HFF-Myc (cell line): ENCODE measurements at regions not wholly inside any gene's neighbourhood (a gene's known extent, or its start where the extent isn't known, plus 50 kb on each side); places are given as distances from the start of the nearest gene placed in this dataset.

ENCODE experiments used
- DNase-seq: peaks from one replicate; pipeline ENCODE4 v3.0.0-alpha.2; 2011; ENCODE audit warnings: low read depth; ENCODE audit errors: extremely low read depth
- H3K4me3 ChIP-seq: replicated peaks from 2 replicates; pipeline ENCODE4 v1.5.1; 2011; ENCODE audit warnings: low read depth, mild to moderate bottlenecking, control low read depth, low read length
- TF ChIP-seq, protein P1 (sequence below): IDR thresholded peaks from 2 replicates; pipeline ENCODE4 v1.5.1; 2012; ENCODE audit warnings: mild to moderate bottlenecking, low read depth, low read length, control low read depth; ENCODE audit errors: missing control alignments

DNA sequence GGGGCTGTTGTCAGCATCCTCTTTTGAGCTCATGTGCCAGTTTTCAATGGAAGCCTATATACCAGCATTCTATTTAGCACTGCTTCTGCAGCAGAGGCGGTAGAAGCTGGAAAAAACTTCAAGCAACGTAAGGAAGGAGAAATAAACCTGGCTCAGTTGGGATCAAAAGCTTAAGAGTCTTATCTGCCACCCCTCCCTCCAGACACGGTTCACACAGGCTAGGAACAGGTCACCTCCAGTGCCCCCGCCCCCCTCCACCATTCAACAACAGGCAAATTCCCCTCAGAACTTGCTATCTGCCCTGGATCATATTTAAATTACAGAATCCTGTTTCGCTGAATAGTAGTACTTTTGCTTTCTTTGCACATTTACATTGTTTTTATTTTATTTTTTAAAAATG, 384.8 kb upstream of the PKDCC start:
- DNase-seq = no peak
- no peak overlapping the region for H3K4me3 ChIP-seq
- TF ChIP-seq, protein P1, sequence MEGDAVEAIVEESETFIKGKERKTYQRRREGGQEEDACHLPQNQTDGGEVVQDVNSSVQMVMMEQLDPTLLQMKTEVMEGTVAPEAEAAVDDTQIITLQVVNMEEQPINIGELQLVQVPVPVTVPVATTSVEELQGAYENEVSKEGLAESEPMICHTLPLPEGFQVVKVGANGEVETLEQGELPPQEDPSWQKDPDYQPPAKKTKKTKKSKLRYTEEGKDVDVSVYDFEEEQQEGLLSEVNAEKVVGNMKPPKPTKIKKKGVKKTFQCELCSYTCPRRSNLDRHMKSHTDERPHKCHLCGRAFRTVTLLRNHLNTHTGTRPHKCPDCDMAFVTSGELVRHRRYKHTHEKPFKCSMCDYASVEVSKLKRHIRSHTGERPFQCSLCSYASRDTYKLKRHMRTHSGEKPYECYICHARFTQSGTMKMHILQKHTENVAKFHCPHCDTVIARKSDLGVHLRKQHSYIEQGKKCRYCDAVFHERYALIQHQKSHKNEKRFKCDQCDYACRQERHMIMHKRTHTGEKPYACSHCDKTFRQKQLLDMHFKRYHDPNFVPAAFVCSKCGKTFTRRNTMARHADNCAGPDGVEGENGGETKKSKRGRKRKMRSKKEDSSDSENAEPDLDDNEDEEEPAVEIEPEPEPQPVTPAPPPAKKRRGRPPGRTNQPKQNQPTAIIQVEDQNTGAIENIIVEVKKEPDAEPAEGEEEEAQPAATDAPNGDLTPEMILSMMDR = no peak

DNA sequence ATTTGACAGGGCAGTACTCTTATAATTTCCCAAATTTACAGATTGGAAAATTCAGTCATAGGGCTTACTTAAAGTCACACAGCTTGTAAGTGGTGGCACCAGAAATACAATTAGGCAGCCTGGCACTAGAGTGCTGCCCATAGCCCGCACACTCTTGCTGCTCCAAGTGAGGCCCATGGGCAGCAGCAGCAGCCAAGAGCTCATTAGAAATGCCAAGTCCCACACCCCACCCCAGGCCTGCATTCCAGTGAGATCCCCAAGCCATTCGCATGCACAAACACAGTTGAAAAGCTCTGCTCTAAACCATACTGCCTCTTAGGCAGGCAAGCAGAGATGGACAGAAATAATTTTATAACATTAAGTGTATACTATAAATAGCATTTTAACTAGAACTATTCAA, 379.3 kb upstream of the PKDCC start:
- no peak overlapping the region for H3K4me3 ChIP-seq
- TF ChIP-seq, protein P1 = no peak
- DNase-seq = no peak

DNA sequence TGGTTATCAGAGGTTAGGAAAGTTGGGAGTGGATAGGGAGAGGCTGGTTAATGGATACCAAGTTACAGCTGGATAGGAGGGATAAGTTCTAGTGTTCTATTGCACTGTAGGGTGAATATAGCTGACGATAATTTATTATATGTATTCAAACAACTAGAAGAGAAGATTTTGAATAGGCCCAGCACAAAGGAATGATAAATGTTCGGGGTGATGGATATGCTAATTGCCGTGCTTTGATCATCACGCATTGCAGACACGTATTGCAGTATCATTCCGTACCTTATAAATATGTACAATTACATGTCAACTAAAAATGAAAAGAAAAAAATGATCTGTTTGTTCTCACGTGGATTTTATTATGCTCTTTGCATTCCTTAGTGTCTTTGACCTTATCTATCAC, 369.2 kb upstream of the PKDCC start:
- DNase-seq = no peak
- no peak overlapping the region for H3K4me3 ChIP-seq
- TF ChIP-seq, protein P1 = no peak

DNA sequence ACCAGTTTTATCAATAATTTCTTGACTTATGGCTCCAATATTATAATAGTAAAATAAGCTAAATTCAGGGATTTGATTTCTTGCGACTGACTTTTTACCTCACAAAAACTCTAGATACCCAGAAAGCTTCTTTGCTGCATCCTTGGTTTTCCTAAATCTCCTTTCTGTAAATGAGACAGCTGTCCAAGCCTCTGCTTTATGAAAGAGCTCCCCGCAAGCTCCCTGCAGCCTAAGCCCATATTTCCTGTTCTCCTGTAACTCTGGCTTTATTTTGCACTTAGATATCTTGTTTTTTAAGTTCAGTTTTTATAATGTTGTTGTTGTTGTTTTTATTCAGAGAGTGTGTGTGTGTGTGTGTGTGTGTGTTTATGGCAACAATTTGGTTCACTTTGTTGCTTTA, 361.7 kb upstream of the PKDCC start:
- DNase-seq = no peak

DNA sequence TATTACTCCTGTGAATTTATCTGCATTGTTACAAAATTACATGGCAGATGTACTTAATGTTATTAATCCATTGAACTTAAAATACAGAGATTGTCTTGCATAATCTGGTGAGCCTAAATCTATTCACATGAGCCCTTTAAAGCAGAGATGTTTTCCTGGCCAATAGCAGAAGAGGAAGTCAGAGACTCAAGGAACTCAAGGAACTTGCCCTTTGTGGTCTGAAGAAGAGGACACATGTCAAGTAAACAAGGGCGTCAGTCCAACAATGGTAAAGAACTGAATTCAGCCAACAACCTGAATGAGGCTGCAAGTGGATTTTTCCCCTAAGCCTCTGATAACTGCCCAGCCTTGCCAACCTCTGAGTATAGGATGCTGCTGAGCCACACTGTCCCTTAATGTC, 356.3 kb upstream of the PKDCC start:
- no peak for DNase-seq
- no peak overlapping the region for H3K4me3 ChIP-seq
- TF ChIP-seq, protein P1 = no peak

More for the DNA sequence above, 361.7 kb upstream of the PKDCC start:
- H3K4me3 ChIP-seq = no peak overlapping the region
- TF ChIP-seq, protein P1 = no peak

DNA sequence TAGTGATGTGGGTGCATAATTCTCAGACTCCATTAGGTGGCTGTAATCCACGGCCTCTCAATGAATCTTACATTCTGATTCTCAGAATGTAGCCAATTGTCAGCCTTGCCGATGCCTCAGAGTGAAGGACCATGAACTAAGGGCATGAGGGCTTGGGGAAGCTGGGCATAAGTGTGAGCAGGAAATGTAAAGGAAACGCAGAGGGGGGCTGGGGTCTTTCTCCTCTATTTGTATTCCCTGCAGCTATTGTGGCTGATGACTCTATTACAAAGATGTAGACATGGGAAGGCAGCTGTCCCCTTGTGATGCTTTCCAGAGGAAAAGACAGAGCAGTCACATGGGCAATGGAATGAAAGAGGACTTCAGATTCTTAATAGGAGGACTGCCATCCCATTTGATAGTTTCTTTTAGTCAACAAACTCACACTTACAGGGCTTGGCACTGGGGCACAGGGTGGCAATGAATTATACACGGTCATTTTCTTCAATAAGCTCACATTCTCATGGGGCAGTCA, 353.2 kb upstream of the PKDCC start:
- DNase-seq = no peak
- no peak overlapping the region for H3K4me3 ChIP-seq
- TF ChIP-seq, protein P1 = no peak
